Kidney epithelial cell (primary cell): ENCODE measurements at regions not wholly inside any gene's neighbourhood (a gene's known extent, or its start where the extent isn't known, plus 50 kb on each side); places are given as distances from the start of the nearest gene placed in this dataset.

Experiments used
- DNase-seq: peaks from one replicate; pipeline ENCODE4 v3.0.0-alpha.2; 2010; ENCODE audit warnings: low read depth
- H3K27me3 ChIP-seq: 2 replicates; pipeline ENCODE4 v1.6.0; 2011; ENCODE audit warnings: low read length; ENCODE audit not compliant: control insufficient read depth, insufficient read depth
- H3K36me3 ChIP-seq: 2 replicates; pipeline ENCODE4 v1.5.1; 2011; ENCODE audit warnings: low read length; ENCODE audit not compliant: control insufficient read depth, insufficient read depth
- H3K4me3 ChIP-seq: 2 replicates; pipeline ENCODE4 v1.5.1; 2011; ENCODE audit warnings: low read depth, mild to moderate bottlenecking, control low read depth, low read length
- TF ChIP-seq, protein P1 (sequence below): IDR thresholded peaks from 2 replicates; pipeline ENCODE4 v1.5.1; 2011; ENCODE audit warnings: mild to moderate bottlenecking, moderate library complexity, low read length, control low read depth, inconsistent platforms; ENCODE audit not compliant: insufficient read depth, poor library complexity, severe bottlenecking

DNA sequence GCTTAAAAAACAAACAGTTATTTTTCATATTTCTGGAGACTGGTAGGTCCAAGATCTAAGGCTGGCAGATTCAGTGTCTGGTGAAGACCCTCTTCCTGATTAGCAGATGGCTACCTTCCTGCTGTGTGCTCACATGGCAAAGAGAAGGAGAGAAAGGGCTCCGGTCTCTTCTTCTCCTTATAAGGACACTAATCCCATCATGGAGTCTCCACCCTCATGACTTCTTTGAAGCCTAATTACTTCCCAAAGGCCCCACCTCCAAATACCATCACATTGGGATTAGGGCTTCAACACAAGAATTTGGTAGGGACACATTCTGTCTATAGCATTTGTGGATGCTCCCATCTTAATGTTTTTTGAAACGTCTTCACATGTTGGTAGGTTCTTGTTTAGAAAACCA, 391.1 kb downstream of the TMEM161B start:
- H3K36me3 ChIP-seq = no peaks in the 10 kb centered on the region
- no peaks in the 10 kb centered on the region for H3K27me3 ChIP-seq
- TF ChIP-seq, protein P1, sequence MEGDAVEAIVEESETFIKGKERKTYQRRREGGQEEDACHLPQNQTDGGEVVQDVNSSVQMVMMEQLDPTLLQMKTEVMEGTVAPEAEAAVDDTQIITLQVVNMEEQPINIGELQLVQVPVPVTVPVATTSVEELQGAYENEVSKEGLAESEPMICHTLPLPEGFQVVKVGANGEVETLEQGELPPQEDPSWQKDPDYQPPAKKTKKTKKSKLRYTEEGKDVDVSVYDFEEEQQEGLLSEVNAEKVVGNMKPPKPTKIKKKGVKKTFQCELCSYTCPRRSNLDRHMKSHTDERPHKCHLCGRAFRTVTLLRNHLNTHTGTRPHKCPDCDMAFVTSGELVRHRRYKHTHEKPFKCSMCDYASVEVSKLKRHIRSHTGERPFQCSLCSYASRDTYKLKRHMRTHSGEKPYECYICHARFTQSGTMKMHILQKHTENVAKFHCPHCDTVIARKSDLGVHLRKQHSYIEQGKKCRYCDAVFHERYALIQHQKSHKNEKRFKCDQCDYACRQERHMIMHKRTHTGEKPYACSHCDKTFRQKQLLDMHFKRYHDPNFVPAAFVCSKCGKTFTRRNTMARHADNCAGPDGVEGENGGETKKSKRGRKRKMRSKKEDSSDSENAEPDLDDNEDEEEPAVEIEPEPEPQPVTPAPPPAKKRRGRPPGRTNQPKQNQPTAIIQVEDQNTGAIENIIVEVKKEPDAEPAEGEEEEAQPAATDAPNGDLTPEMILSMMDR = no peak
- H3K4me3 ChIP-seq = no peak overlapping the region
- DNase-seq = no peak

- no peak overlapping the region for H3K4me3 ChIP-seq
- TF ChIP-seq, protein P1 = no peak
- no peak for DNase-seq
Observed at GRCh38 chr5:87877023-87877422, 391.6 kb downstream of the TMEM161B start.

DNA sequence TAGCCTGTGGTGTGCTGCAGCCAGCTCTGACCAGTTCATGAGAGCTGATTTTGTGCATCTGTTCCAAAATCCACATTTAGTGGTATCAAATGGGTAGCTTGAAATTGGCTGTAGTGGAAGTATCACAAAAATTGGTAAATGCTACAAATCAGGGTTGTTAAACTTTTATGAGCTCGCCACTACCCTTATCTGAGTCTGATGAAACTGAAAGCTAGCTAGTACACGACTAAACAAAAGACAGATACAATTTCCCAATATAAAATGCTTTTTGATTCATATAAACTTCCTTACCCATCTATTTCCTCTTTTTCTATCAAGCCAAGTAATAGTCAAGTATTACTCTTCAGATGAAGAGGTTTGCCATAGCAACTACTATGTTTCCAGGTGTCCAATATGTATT, 392.0 kb downstream of the TMEM161B start:
- Histone ChIP-seq H3K36me3 (no peaks in the 10 kb centered on the region), H3K27me3 (no peaks in the 10 kb centered on the region), H3K4me3 (no peak overlapping the region)
- TF ChIP-seq, protein P1 = no peak
- DNase-seq = no peak

More at GRCh38 chr5:87877023-87877422, 391.6 kb downstream of the TMEM161B start:
- Histone ChIP-seq H3K27me3 (no peaks in the 10 kb centered on the region), H3K36me3 (no peaks in the 10 kb centered on the region)

GRCh38 chr5:87872986-87873385, 395.7 kb downstream of the TMEM161B start:
- Histone ChIP-seq H3K27me3 (no peaks in the 10 kb centered on the region), H3K36me3 (no peaks in the 10 kb centered on the region), H3K4me3 (no peak overlapping the region)
- no peak for DNase-seq
- TF ChIP-seq, protein P1 = no peak

DNA sequence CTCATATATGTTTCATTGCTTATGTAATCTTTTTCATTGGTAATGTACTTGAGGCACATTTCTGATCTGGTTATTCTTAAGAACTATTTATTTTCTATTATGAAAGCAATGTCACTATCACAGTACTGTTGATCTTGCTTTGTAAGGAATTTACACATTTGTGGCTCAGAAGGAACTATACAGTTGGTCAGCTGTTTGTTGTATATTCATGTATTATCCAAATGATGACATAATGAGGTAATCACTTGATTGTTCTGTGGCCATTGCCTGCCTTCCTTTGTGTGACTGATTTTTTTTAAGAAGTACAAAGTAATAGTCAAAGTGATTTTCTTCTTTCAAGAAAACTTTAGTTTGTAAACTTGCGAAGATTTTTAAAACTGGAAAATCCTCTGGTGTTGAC, 399.9 kb downstream of the TMEM161B start:
- Histone ChIP-seq H3K36me3 (no peaks in the 10 kb centered on the region), H3K4me3 (no peak overlapping the region), H3K27me3 (no peaks in the 10 kb centered on the region)
- no peak for DNase-seq
- TF ChIP-seq, protein P1 = no peak

DNA sequence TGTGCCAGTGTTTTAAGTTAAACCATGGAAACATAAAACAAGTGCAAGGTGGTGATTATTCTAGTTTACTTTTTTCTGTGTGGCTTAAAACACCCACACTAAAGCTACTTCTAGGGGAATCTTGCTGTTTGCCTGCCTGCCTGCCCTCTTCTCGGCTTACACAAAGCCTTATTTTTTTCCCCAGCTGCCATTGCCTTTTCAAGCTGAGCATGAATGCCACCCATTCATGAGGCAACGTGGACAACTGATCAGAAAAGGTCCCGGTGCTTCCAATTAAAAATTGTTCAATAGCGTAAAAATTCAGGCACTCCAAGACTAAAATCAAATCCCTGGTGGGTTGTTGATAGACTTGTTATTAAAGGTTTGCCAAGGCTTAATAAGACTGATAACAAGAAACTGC, 401.4 kb downstream of the TMEM161B start:
- TF ChIP-seq, protein P1 = no peak
- H3K36me3 ChIP-seq = no peaks in the 10 kb centered on the region
- no peaks in the 10 kb centered on the region for H3K27me3 ChIP-seq
- H3K4me3 ChIP-seq = no peak overlapping the region
- no peak for DNase-seq
